ENCODE measurements at regions not wholly inside any gene's neighbourhood (a gene's known extent, or its start where the extent isn't known, plus 50 kb on each side); places are given as distances from the start of the nearest gene placed in this dataset.
"Not testable (repeated sequence)": the region's sequence is repeated elsewhere in the genome, so short reads cannot be mapped to it uniquely, and the experiment has no call there.

DNA sequence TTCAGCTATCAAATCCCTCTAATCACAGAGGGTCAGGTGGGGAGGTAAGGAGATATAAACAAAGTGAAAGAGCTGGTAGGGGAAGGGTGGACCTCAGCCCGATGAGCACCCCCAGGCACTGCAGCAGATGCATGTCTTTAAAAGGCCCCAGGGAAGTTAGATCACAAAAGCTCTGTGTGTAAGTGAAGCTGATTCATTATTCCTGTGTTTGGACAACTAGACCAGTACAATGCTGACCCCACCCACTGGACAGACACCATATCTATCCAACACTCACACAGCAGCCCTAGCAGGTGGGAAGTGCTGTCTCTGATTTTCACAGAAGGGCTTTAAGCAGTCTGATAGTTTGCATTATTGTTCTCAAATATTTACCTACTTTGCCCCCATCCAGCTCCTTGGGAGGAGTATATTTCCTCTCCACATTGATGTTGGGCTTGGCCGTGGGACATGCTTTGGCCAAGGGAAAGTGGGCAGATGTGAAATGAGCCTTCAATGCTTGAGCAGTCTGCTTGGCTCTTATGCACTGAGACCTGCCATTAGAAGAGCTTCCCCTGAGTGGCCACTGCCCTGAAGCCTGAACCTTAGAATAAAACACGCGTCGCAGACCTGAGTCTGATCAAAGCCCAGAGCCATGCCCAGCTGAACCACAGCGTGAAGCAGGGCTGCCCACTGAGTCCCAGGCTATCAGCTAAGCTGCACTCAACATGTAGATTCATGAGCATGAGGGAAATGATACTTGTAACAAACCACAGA, 111.4 kb downstream of the COPS8 start:
- no peak for DNase-seq

DNA sequence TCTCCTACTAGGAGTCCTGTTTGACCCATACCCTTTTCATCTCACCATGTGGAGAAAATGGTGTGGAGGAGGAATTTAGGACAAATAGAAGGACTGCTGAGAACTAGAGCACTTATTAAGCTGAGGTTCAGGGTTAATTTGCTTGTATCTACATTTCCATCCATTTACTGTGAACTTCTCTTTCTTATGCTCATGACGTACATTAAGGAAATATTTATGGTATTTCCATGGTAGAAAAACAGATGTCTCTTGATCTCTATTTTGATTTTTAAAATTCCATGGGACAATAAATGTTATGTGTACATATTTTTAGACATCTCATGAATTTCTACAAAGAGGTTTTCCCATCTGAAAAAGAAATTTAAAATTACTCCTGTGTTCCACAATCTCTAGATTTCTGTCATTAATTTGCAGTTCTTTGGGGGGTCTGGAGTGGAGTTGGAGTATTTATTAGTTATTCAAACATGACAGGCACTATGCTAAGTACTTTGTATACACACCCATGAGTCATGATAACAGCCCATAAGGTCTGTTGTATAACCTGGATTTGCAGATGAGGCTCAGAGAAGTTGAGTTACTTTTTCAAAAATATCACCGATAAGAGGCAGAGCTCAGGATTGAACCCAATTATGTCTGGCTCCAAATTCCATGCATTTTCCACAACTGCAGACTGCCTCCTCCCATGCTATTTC, 112.6 kb downstream of the COPS8 start:
- no peak for DNase-seq

DNA sequence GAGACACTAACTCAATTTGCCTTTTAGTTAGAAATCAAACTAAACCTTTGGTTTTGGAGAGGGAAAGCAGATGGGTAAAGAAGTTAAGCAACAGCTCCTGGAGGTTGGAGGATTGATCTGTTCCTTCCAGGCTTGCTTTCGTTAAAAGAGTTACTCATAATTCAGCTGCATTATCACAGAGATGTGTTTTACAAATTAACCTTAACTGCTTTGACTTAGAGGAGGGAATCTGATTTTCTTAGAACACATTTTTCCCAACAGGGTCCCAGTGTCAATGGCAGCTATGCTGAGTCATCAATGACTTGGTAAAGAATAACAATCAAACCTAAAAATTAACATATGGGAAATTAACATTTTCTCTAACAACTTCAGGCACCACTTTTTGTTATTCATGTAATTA, 113.4 kb downstream of the COPS8 start:
- no peak for DNase-seq

DNA sequence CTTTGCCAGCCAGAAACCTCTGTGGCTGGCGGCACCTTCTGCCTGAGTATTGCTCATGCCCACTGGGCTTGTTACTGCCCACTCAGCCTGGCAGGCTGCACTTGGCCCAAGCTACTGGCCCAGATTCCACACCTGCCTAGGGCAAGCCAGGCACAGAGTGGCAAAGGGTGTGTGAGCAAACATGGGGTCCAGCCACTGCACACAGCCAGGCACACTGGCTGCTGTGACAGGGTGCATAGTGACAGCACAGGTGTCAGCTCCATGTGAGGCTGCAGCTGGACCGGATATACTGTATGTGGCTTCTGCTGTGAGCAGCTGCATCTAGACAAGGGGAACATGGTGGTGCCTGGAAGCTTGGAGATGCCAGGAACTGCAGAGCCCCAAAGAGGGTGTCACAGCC, 113.9 kb downstream of the COPS8 start:
- DNase-seq = no peak

DNA sequence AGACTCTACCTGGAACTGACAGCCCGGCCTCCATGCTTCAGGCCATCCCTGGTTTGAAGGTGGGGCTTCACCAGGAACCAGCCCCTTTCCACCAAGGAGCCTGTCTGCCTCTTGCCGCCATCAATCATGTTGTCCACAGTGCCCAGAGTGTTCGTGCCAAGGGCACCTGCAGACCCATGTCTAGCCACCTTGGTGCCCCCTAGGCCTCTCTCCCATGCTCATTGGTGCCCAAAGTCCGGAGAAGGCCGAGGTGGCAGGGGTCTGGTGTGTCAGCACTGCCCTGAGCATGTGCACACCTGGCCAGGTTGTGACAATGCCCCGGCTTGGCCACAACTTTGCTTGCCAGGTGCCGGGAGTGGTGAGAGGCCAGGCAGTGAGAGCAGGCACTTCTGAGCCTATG, 114.8 kb downstream of the COPS8 start:
- DNase-seq = no peak

DNA sequence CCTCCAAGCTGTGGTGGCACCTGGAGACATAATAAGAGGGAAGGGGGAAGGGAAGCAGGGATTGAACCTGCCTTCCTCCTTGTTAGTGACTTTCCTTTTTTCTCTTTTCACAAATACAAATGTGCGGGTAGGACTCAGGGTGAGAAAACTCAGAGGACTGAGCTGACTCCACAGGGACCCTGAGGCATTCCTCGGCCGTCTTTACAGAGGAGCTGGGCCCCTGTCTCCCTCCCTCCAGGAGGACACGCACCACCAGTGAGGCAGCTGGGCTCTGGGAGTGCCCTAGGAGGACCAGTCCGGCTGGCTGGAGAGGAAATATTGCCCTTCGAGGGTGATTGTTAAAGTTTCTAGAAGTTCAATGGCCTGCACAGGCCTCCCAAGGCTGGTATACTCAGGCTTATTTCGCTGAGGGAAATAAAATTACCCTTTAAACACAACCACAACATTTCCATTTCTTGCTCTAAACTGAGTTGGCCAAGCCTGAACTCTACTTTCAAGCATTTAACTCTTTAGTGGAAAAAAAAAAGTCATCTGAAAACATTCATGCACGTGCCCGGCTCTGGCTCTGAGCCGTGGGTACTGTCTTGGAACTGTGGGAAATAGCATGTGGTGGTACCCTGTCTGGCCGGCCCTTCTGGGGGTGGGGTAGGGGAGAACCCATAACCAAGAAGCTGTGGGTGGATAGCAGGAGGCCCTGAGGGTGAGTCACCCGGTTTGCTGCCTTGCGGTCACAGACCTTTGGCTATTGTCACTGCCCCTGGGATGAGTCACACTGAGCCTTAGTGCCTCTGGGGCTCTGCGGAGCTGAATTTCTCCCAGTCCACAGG, 116.0 kb downstream of the COPS8 start:
- no peak for DNase-seq

DNA sequence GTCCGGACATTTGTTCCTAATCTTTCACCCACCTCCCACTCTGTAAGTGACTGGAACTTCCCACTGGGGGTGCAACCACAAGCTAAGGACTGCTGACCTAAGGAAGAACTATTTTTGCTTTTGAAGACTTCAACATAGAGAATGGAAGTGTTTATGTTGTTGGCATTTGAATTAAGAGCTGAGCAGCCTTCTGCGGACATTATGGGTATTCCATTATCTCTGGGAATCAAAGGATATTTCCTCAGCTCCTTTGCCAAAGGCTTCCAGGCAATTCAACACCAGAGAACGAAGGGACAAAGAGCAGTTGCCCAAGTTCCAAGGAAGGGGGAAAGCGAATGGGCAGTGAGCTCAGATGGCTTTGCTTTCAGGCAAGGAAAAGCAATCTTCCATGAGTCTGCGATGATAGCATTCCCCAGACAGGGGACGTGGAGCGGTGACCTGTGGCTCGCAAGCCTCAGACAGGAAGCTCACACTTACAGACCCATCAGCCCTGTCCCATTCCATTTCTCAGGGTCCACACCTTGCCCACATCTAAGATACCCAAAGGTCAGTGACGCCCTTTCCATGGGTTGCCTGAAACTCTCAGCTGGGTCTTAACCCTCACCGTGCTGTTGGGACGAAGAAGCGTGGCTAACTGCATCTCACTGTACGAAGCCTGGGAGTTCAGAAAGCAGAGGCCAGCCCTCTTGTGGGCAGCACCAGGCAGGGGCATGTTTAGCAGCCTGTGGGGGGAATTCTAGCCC, 116.8 kb downstream of the COPS8 start:
- DNase-seq = no peak

DNA sequence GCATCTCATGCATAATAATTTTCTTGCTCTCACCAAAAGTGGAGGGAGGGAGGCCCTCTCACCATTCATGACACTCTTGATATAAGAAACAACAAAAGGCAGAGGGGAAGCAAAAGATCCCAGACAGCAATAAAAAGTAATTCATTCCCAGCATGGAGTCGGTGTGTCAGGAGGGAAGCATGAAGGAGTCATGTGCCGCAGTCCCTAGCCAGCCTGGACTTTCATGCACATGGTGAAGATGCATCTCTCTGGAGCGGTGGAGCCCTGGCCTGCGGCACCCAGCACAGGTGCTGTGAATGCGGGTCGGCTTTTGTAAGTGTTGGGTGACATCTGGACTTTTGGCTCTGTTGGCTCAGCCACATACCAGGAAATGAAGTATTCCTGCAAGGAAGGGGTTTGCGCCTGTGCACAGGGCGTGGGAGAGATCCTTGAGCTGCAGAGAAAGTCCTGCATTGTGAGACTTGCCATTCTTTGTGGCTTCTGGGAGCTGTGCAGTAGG, 119.4 kb downstream of the COPS8 start:
- no peak for DNase-seq

DNA sequence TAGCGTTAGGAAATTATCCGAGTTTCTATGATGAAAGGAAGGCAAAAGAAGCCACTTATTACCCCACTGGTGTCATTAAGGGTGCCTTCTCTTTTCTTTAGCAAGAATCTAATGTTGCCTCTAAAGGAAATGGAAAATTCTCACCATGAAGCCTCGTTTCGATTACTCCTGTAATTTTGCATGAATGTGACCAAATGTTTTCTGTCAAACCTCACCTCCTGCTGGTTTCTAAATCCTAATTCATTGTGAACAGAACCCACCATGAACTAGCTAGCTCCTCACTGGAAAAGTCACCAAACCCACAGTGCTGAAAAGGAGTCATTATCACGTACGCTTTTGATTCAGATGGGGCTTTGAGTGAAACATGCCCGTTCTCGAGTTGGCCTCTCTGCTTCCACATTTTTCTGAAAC, 119.9 kb downstream of the COPS8 start:
- no peak for DNase-seq

DNA sequence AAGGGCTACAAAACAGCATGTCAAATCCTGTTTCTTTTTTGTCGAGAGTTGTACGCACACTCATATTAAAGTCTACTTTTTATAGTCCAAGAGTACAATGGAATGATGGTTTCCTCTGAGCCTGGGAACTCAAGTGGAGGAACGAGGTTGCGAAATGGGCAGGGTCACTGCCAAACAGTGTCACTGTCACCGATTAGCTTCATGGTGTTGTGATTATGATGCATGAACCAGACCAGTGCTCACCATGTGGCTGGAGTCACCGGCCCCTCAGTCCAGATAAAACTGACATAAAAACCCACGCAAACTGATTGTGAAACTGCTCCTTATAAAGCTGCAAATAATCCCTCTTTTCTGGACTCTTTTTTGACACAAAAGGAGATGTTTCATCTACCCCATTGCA, 122.0 kb downstream of the COPS8 start:
- DNase-seq = no peak

DNA sequence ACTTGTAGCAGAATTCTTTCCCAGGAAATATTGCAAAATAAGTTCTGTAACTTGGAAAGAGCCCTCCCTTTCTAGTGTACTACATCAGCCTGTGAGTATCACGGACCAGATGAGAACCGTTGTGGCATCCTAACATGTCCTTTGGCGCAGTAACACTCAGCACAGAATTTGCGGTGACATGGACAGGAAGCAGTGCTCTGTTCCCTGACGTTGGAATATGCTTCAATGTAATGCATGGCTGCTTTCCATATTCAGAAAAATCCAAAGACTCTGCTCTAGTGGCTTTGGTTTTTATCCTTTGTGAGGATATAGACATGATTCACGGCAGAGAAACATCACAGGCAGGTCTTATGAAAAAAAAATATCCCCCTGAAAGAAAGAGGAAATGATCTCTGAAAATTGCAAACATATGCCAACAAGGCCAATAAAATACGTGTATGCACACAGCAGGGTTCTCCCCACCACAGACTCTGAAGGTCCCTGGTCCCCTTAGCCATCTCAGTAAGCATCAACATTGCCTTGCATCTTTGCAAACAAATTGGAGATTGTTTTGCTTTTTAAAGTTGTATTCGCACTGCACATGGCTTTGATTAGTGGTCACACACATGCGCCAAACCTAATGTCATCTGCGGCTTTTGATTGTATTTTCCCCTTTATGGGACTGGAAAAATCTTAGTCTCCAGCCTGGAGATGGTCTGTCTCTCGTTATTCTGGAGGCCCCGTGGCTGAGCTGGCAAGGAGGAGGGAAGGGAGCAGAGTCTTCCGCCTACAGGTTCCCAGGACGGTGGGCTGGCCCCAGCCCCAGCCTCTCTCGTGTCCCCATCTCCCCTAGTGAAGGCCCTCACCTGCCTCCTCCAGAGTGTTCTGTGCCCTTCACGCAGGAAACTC, 122.9 kb downstream of the COPS8 start:
- no peak for DNase-seq

DNA sequence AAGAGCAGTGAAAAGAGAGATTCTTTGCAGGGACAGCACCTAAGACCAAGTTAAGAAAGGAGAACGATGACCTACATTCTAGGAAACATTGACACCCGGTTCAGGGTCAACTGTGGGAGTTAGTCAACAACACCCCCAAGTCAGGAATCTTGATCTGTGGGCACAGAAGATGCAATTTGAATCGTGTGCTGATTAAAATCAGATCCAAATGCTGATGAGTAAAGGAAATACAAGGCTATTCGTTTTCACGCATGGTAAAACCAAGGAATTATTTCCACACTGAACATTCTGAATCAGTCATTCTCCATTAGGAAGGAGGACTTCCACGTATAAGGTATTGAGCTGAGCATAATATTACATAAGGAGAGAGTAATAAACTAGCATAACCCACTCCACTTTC, 124.2 kb downstream of the COPS8 start:
- no peak for DNase-seq

DNA sequence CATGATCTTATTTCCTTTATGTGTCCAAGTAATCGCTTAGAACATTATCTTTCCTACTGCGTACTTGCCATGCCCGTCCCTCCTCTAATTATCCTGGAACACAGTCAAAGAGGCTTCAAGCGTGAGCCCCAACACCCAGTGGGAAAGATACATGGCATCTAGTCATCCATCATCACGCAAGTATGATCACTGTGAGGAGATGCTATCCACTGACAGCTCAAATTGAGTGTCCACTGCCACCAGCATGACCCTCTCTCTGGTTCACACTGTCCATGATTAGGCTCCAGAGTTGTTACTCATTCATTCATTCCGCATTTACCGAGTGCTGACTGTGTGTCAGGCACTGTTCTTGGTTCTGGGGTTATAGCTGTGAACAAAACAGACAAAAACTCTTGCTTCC, 124.6 kb downstream of the COPS8 start:
- no peak for DNase-seq

DNA sequence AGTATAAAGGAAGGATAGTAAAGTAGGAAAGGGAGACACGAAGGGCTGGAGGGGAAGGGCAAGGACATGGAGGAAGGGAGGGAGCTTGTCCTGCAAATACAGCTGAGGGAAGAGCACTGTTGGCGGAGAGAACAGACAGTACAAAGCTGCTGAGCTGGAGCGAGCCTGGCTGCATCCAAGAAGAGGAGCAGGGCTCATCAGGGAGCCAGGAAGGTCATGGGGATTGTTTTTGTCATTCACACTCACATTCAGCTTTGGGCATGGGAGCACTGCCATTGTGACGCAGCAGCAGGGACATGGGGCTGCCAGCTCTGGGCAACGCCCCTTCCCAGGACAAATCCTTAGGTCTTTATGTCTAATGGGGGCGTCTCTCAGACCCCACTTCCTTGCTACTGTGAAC, 125.1 kb downstream of the COPS8 start:
- no peak for DNase-seq

DNA sequence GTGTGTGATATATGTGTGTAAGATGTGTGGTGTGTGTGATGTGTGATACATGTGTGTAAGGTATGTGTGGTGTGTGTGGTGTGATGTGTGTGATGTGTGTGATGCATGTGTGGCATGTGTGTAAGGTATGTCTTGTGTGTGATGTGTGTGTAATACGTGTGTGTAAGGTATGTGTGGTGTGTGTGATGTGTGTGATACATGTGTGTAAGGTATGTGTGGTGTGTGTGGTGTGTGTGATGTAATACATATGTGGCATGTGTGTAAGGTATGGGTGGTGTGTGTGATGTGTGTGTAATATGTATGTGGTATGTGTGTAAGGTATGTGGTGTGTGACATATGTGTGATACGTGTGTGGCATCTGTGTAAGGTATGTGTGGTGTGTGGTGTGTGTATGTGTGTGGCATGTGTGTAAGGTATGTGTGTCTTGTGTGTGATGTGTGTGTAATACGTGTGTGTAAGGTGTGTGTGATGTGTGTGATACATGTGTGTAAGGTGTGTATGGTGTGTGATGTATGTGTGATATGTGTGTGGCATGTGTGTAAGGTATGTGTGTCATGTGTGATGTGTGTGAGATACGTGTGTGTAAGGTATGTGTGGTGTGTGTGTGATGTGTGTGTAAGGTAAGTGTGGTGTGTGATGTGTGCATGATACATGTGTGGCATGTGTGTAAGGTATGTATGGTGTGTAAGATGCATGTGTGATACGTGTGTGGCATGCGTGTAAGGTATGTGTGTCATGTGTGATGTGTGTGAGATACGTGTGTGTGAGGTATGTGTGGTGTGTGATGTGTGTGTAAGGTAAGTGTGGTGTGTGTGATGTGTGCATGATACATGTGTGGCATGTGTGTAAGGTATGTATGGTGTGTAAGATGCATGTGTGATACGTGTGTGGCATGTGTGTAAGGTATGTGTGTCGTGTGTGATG, 126.9 kb downstream of the COPS8 start:
- not testable (repeated sequence) for DNase-seq

DNA sequence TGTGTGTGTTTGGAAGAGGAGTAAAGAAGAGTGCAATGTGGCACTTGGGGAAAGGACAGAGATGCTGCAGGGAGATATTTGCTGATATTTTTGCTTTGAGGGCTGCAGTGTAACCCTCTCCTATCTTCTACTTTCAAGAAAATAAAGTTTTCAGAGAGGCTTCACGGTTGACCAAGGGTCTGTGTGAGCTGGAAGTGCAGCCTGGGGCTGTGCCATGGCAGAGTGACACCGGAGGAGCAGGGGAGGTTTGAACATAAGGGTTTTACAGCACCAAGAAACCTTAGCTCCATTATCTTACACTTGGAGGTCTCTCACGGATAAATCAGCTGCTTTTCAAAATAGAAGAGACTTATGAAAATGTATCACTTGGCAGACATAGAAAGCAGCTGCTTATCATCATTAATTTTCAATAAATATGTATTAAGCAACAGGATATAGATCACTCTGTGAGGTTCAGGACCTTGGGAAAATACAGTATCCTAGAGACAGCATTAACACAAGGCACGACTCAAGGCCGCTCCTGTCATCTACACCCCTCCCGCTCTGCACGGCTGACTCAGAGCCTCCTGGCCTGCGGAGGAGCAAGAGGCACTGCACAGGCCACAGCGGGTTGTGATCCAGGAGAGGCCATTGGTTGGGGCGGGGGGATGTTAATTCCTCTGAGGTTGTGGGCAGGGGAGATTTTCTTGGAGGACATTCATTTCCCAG, 127.8 kb downstream of the COPS8 start:
- DNase-seq = no peak

DNA sequence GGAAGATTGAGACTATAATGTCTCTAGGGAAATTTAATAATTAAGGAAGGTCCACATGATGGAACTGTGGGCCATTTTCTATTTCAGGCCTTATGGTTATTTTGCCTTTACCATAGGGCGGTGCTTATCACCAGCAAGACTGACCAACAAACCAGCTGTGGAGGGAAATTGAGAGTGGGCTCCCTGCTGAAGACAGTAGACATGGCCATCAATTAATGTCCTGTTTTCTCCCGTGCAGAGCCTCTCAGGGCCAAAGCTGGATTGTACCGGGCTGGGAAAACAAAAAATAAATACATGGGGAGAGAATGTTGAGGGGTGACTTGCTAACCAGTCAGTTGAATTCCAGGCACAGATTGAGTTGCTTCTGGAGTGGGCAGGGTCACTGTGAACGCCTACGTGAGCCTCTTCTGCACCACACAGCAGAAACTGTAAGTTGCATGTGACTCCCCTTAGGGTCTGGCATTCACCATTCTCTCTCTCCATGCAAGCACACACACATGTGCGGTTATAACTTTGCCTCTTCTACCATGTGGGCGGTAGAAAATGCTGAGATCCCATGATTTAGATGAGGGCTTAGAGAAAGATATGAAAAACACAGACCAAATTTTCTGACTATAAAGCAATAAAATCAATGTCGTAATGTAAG, 128.5 kb downstream of the COPS8 start:
- no peak for DNase-seq

DNA sequence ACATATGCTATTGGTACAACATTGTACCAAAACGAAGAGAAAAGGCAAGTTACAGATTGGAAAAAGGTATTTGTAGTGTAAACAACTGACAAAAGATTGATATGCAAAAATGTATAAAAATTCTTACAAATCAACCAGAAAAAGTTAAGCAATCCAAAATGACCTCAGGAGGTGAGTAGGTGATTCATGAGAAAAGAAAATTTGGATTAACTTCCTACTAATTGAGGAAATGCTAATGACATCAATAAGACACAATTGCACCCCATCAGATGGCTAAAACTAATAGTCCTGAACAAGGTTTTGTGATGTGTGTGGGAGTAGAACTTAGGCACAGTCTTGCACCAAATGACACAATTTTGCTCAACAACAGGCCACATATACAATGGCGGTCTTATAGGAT, 129.3 kb downstream of the COPS8 start:
- DNase-seq = no peak

DNA sequence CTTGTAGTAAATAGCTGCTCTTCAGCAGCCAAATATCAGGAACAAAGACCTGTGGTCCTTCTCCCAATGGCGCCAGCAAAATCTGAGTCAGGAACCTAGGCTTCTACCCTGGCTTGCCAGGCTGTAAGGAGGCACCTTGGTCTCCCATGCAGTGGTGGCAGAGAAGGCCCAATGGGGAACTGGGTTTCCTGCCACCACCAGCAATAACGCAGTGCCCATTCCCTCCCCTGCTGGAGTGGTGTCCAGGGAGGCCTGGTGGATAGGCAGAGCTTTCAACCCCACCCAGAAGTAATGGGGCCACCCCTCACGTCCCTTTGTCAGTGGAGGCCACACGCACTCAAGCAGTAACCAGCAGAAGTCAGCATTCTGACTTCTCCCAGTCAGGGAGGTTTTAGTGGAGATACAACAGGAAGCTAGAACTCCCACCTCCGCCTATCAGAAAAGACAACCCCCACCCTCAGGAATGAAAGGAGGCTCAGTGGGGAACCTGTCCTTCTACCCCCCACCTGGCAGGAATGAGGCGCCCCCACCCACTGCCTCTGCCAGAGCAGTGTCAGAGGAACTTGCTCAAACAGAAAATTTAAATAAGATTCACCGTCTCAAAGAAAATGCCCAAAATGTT, 132.4 kb downstream of the COPS8 start:
- DNase-seq = no peak

Measured in NCI-H2029 (cell line).